MM.1S (cell line): ENCODE measurements at regions not wholly inside any gene's neighbourhood (a gene's known extent, or its start where the extent isn't known, plus 50 kb on each side); places are given as distances from the start of the nearest gene placed in this dataset.

ENCODE experiments used
- CTCF ChIP-seq: fragments of 300-600 bp; sonication (generic); IDR thresholded peaks from 2 replicates; pipeline ENCODE4 v1.5.1; 2016; ENCODE audit warnings: antibody characterized with exemption, low read length, mixed read lengths
- EZH2 ChIP-seq: fragments of 300-600 bp; sonication (generic); optimal IDR thresholded peaks from 2 replicates; pipeline ENCODE3; 2017; ENCODE audit warnings: low read depth, mild to moderate bottlenecking, antibody characterized with exemption, low read length, mixed read lengths
- EZH2phosphoT487 ChIP-seq: fragments of 300-600 bp; sonication (generic); IDR thresholded peaks from 2 replicates; pipeline ENCODE4 v1.6.1; 2018; ENCODE audit warnings: antibody characterized with exemption, low read length

GRCh38 chr11:96708219-96708878 lies 318.5 kb downstream of the JRKL start:
- TF ChIP-seq CTCF (no peak), EZH2phosphoT487 (no peak), EZH2 (no peak)
